ENCODE measurements at regions not wholly inside any gene's neighbourhood (a gene's known extent, or its start where the extent isn't known, plus 50 kb on each side); places are given as distances from the start of the nearest gene placed in this dataset.
"Not testable (repeated sequence)": the region's sequence is repeated elsewhere in the genome, so short reads cannot be mapped to it uniquely, and the experiment has no call there.

GRCh38 chr15:60295901-60296300 lies 101.9 kb downstream of the ANXA2 start:
- not testable (repeated sequence) for TF ChIP-seq CTCF (conservative IDR thresholded peaks at IDR 0.05); ZFX (IDR thresholded peaks at IDR 0.05)

All from C4-2B (cell line).